ENCODE measurements at regions not wholly inside any gene's neighbourhood (a gene's known extent, or its start where the extent isn't known, plus 50 kb on each side); places are given as distances from the start of the nearest gene placed in this dataset.

DNA sequence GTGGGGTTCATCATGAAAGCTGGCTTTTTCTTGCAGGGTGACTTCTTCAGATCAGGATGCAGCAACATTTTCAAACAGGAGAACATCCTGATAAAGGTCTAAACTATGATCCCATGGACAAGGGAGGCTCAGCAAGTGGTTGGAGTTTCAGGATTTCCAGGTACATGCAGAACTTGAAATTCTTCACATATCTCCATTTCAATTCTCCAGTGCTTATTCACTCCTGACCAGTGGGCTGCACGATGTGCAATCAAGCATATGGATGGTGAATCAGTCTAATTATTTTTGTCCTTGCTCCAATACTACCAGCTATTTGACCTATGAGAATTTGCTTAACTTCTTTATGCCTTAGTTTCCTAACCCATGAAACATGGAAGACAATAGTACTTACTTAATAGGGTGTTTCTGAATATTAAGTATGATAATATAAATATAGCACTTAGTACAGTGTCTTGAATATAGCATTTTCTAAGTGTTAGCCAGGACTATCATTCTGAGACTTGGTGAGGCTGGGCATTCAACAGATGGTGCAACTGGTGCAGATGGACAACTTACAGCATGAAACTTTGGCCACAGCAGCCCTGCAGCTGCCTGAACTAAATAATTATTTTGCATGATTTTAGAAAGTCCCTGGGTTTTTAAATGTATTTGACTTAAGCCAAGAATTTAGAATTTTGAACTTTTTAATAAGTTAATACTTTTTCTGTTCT lies 92.4 kb downstream of the HPGD start:
- TF ChIP-seq, protein P1, sequence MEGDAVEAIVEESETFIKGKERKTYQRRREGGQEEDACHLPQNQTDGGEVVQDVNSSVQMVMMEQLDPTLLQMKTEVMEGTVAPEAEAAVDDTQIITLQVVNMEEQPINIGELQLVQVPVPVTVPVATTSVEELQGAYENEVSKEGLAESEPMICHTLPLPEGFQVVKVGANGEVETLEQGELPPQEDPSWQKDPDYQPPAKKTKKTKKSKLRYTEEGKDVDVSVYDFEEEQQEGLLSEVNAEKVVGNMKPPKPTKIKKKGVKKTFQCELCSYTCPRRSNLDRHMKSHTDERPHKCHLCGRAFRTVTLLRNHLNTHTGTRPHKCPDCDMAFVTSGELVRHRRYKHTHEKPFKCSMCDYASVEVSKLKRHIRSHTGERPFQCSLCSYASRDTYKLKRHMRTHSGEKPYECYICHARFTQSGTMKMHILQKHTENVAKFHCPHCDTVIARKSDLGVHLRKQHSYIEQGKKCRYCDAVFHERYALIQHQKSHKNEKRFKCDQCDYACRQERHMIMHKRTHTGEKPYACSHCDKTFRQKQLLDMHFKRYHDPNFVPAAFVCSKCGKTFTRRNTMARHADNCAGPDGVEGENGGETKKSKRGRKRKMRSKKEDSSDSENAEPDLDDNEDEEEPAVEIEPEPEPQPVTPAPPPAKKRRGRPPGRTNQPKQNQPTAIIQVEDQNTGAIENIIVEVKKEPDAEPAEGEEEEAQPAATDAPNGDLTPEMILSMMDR (IDR thresholded peaks at IDR 0.05) = no peak
- no peak for TF ChIP-seq EZH2 (IDR thresholded peaks at IDR 0.05)
